Fibroblast of pulmonary artery (primary cell): ENCODE measurements at regions not wholly inside any gene's neighbourhood (a gene's known extent, or its start where the extent isn't known, plus 50 kb on each side); places are given as distances from the start of the nearest gene placed in this dataset.
"Not testable (repeated sequence)": the region's sequence is repeated elsewhere in the genome, so short reads cannot be mapped to it uniquely, and the experiment has no call there.

Experiments
- DNase-seq: peaks from one replicate; pipeline ENCODE4 v3.0.0-alpha.2; 2010; ENCODE audit warnings: low read depth
- H3K4me3 ChIP-seq: replicated peaks from 2 replicates; pipeline ENCODE4 v1.5.1; 2011; ENCODE audit warnings: low read depth, mild to moderate bottlenecking, control low read depth, low read length, moderate library complexity
- TF ChIP-seq, protein P1 (sequence below): IDR thresholded peaks from 2 replicates; pipeline ENCODE4 v1.5.1; 2011; ENCODE audit warnings: mild to moderate bottlenecking, control low read depth, low read length, inconsistent platforms; ENCODE audit errors: missing control alignments

DNA sequence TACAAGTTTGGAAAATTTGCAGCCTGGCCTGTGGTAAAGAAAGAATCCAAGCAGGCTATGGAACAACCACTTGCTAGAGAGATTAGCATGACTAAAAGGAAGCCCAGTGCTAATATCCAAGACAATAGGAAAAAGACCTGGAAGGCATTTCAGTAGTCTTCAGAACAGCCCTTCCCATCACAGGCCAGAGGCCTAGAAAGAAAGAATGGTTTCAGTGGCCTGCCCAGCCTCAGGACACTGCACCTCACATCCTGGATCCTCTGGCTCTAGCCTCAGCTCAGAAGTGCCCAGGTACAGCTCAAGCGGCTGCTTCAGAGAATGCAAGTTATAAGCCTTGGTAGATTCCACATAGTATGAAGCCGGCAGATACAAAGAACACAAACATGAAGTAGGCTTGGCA, 449.8 kb upstream of the AR start:
- TF ChIP-seq, protein P1, sequence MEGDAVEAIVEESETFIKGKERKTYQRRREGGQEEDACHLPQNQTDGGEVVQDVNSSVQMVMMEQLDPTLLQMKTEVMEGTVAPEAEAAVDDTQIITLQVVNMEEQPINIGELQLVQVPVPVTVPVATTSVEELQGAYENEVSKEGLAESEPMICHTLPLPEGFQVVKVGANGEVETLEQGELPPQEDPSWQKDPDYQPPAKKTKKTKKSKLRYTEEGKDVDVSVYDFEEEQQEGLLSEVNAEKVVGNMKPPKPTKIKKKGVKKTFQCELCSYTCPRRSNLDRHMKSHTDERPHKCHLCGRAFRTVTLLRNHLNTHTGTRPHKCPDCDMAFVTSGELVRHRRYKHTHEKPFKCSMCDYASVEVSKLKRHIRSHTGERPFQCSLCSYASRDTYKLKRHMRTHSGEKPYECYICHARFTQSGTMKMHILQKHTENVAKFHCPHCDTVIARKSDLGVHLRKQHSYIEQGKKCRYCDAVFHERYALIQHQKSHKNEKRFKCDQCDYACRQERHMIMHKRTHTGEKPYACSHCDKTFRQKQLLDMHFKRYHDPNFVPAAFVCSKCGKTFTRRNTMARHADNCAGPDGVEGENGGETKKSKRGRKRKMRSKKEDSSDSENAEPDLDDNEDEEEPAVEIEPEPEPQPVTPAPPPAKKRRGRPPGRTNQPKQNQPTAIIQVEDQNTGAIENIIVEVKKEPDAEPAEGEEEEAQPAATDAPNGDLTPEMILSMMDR, result no peak
- H3K4me3 ChIP-seq, result no peak overlapping the region
- DNase-seq, result no peak

DNA sequence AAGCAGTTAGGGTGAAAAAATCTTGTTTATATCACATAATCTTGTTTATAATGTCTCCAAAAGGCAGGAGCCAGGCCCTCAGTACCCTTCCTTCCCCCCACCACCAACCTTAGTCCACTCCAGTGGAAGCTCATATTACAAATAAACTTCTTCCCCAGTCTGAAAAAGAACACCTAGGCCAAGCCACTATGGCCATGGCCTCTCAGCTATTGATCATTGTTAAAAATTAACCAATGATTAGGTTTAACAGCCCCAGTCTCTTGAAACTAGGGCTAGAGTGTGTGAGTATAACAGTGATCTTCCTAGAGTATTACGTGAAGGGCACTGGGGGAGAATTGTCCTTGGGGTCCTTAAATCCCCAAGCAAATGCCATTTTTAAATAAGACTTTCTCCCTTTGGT, 411.9 kb upstream of the EDA2R start:
- TF ChIP-seq, protein P1, result no peak
- DNase-seq, result no peak

DNA sequence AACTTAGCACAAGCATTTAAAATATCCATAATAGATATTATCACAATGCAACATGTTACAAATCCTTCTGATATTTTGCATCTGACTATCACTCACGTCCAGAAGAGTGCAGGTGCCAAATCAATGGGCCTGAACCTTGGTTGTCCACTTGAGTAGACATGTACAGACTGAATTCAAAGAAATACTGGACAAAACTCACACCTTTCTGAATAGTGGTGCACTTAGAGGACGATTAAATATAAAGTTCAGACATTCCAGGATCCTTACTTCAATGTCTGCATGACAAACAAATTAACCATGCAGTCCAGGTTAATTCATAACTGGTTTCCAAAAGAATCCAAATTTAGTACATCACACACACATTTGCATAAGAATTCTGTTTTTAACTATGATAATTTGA, 406.0 kb upstream of the EDA2R start:
- TF ChIP-seq, protein P1, result no peak
- no peak overlapping the region for H3K4me3 ChIP-seq
- DNase-seq, result no peak

More for the DNA sequence above, 411.9 kb upstream of the EDA2R start:
- H3K4me3 ChIP-seq, result no peak overlapping the region

DNA sequence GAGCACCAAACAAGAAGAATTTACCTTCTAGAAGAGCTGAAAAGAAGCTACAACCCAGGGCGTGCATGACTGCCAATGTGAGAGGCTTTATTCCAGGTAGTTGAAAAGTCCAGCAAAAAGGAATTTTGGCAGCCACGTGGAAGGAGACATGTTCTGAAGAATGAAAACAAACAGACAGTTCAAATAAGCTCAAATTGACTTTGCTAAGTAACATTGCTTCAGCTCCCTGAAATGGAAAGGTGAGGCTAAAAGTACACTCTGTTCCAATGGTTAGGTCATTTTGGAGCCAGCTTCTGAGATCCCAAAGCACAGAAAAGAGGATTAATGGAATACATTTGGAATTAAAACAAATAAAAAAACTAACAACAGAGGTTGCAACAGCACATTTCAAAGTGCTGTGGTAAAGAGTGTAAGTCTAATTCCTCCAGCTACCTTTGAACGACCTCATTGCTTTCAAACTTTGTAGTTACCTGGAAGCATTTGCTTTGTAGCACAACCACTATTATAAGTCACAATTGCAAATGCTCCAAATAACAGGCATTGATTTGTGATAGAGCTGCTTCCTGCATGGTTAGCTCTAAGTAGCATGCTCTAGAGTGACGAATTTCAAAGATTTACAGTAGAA, 405.3 kb upstream of the EDA2R start:
- no peak overlapping the region for H3K4me3 ChIP-seq
- TF ChIP-seq, protein P1, result no peak
- DNase-seq, result no peak

DNA sequence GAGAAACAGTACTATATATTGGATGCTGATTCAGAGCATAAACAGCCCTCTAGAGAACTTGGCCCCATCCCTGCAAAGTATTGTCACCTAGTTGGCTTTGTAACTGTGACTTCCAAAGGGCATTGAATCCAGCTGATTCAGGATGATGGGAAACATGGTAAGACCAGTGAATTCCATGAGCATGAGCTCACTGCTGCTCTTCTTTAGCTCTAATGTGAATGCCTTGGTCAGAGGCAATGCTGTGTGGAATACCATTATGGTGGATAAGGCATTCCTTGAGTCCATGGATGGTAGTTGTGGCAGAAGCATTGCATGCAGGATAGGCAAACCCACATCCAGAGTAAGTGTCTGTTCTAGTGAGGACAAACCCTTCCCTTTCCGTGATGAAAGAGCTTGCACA, 365.6 kb upstream of the EDA2R start:
- TF ChIP-seq, protein P1, result no peak
- no peak overlapping the region for H3K4me3 ChIP-seq
- DNase-seq, result no peak

DNA sequence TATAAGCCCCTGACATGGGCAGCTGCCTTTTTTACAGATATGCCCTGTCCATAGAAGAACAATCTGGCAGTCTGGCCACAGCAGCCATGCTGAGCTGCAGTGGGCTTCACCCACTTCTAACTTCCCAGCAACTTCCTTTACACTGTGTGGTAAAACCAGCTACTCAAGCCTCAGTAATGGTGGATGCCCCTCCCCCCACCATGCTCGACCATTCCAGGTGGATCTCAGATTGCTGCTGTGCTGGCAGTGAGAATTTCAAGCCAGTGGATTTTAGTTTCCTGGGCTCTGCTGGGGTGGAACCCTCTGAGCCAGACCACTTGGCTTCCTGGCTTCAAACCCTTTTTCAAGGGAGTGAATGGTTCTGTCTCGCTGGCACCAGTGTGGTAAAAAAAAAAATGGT, 355.9 kb upstream of the EDA2R start:
- H3K4me3 ChIP-seq, result no peak overlapping the region
- TF ChIP-seq, protein P1, result no peak
- no peak for DNase-seq

DNA sequence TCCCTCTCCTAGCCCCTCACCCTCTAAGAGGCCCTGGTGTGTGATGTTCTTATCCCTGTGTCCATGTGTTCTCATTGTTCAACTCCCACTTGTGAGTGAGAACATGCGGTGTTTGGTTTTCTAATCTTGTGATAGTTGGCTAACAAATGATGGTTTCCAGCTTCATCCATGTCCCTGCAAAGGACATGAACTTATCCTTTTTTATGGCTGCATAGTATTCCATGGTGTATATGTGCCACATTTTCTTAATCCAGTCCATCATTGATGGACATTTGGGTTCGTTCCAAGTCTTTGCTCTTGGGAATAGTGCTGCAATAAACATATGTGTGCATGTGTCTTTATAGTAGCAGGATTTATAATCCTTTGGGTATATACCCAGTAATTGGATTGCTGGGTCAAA, 353.2 kb upstream of the EDA2R start:
- not testable (repeated sequence) for DNase-seq

More for the DNA sequence above, 353.2 kb upstream of the EDA2R start:
- not testable (repeated sequence) for H3K4me3 ChIP-seq
